Right renal cortex interstitium (tissue), 3 donors: ENCODE measurements at regions not wholly inside any gene's neighbourhood (a gene's known extent, or its start where the extent isn't known, plus 50 kb on each side); places are given as distances from the start of the nearest gene placed in this dataset.
"Not testable (repeated sequence)": the region's sequence is repeated elsewhere in the genome, so short reads cannot be mapped to it uniquely, and the experiment has no call there.

Experiments used
- DNase-seq, 3 donors: peaks; one replicate each; pipeline ENCODE4 v3.0.0-alpha.2; 2013; ENCODE audit warnings: low read depth in 3 of 3, low spot score in 2 of 3

GRCh38 chr1:47522935-47523834, 85.3 kb downstream of the FOXD2 start:
- DNase-seq = no peak

GRCh38 chr1:47523835-47524215, 86.0 kb downstream of the FOXD2 start:
- no peak for DNase-seq

GRCh38 chr1:47524272-47524671, 86.4 kb downstream of the FOXD2 start:
- no peak for DNase-seq

GRCh38 chr1:47527653-47528272, 89.9 kb downstream of the FOXD2 start:
- DNase-seq = no peak

- no peak for DNase-seq
Observed at GRCh38 chr1:47529520-47530098, 91.8 kb downstream of the FOXD2 start.

- DNase-seq = peak in 2 of 3 donors; percentile 76 to 86
Observed at GRCh38 chr1:47532921-47533792, 95.3 kb downstream of the FOXD2 start.

- no peak for DNase-seq
Observed at GRCh38 chr1:47533793-47534328, 96.0 kb downstream of the FOXD2 start.

- DNase-seq = no peak
Observed at GRCh38 chr1:47534436-47534835, 96.6 kb downstream of the FOXD2 start.

GRCh38 chr1:47536646-47537118, 98.8 kb downstream of the FOXD2 start:
- no peak for DNase-seq

- no peak for DNase-seq
Observed at GRCh38 chr1:47537268-47537667, 99.4 kb downstream of the FOXD2 start.

- no peak for DNase-seq
Observed at GRCh38 chr1:47537966-47538365, 100.1 kb downstream of the FOXD2 start.

- not testable (repeated sequence) for DNase-seq
Observed at GRCh38 chr1:47538530-47538929, 100.7 kb downstream of the FOXD2 start.

GRCh38 chr1:47541705-47542104, 103.9 kb downstream of the FOXD2 start:
- DNase-seq = not testable (repeated sequence)

GRCh38 chr1:47543089-47543488, 105.2 kb downstream of the FOXD2 start:
- DNase-seq = not testable (repeated sequence)

- no peak for DNase-seq
Observed at GRCh38 chr1:47545912-47546483, 108.2 kb downstream of the FOXD2 start.

- DNase-seq = no peak
Observed at GRCh38 chr1:47547753-47548573, 110.1 kb downstream of the FOXD2 start.

GRCh38 chr1:47548637-47549036, 110.8 kb downstream of the FOXD2 start:
- no peak for DNase-seq

GRCh38 chr1:47549532-47549931, 111.7 kb downstream of the FOXD2 start:
- DNase-seq = no peak

- DNase-seq = no peak
Observed at GRCh38 chr1:47550929-47551328, 113.1 kb downstream of the FOXD2 start.
